GM19372 (cell line): ENCODE measurements at regions not wholly inside any gene's neighbourhood (a gene's known extent, or its start where the extent isn't known, plus 50 kb on each side); places are given as distances from the start of the nearest gene placed in this dataset.

Experiments used
- ATAC-seq: cut with Tn5 transposase; IDR thresholded peaks from one replicate; pipeline ENCODE4 v1.9.1; 2021; ENCODE audit warnings: mild to moderate bottlenecking, low read depth, moderate library complexity; ENCODE audit not compliant: unreplicated experiment

DNA sequence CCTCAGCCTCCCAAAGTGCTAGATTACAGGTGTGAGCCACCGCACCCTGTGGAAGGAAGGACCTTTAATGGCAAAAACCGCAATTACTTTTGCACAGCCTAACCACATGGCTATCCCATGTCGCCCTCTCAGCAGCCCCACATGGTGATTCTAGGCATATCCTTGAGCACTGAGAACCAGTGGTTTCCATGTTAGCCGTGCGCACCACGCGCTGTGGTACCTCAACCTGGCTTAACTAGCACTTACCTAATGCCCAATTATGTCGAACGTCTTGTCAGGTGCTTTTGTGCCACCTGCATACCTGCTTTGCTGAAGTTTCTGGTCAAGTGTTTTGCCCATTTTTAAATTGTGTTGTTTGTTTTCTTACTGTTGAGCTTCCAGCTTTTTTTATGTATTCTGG is 697.9 kb downstream of the BRD1 start:
- no peak for ATAC-seq

DNA sequence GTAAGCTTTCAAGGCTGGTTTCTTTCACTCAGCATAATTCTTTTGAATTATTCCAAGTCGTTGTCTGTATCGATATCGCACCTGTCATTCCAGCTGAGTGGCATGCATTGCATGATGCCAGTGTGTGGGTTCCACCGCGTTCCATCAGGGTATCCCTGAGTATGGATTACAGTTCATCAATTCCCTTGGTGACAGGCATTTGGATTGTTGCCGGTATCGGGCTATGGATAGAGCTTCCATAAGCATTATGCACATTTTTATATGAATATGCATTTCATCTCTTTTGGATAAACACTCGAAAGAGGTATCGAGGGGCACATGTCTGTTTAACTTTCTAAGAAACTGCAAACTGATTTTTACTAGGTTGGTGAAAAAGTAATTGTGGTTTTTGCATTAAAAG is 698.8 kb downstream of the BRD1 start:
- no peak for ATAC-seq

DNA sequence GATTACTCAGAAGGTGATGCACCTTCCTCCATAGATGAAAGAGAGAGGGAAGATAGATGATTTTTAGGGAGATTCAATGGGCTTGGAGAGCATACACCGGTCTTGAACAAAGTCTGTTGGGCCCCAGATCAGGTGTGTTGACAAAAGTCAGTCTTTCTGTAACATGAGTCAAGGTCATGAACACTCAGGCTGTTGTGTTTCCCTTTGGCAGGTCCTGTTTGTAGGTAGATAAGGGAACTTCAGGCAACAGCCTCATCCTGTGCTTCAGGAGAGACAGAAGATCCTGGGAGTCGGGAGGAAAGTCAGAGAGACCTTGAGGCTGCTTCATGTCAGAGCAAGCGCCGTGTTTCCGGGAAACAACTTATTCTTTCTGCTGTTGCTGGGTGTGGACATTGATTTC is 703.1 kb downstream of the BRD1 start:
- ATAC-seq: no peak

- ATAC-seq: no peak
Measured at GRCh38 chr22:49123621-49124192, 704.0 kb downstream of the BRD1 start.

- ATAC-seq: no peak
Measured at GRCh38 chr22:49119551-49119952, 708.1 kb downstream of the BRD1 start.

DNA sequence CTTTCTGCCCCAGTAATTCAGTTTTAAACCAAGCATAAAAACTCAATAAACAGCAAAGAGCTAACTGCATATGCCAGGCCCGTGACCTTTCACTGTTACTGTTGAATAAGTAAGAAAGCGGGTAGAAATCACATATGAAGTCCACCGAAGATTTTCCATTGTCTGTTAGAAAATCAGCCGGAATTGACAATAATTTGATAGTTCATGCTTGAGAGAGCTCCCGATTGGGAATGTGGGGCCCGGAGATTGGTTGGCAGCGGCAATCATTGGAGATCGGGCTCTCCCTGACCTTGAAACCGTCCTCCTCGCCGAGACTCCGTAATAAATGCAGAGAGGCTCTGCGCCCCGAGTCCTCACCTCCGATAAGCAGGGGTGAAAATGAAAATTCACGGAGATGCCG is 709.6 kb downstream of the BRD1 start:
- ATAC-seq: no peak

GRCh38 chr22:49117486-49117885 is 710.2 kb downstream of the BRD1 start:
- ATAC-seq: no peak

GRCh38 chr22:49116486-49117120 is 711.1 kb downstream of the BRD1 start:
- ATAC-seq: no peak

- ATAC-seq: no peak
Measured at GRCh38 chr22:49116021-49116420, 711.7 kb downstream of the BRD1 start.

GRCh38 chr22:49115197-49115596 is 712.5 kb downstream of the BRD1 start:
- no peak for ATAC-seq

GRCh38 chr22:49113758-49114157 is 713.9 kb downstream of the BRD1 start:
- no peak for ATAC-seq

- ATAC-seq: no peak
Measured at GRCh38 chr22:49112661-49113626, 714.7 kb downstream of the BRD1 start.

- ATAC-seq: no peak
Measured at GRCh38 chr22:49112176-49112575, 715.5 kb downstream of the BRD1 start.

DNA sequence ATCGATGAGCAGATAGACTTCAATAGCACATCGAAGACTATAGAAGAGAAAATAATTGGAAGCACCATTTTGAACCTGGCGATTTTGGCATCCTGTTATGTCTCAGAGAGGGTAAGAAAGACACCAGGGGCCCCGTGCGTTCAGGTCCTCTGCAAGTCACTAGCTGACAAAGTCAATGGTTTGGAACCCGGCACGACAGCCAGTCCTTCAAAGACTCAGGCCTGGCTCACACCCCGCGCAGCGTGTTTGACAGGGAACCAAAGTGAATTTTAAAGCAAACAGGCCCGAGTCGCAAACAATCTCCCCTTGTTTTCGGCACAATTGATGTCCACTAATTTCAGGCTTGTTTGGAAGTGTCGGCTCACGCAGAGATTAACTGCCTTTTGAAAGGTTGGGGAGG is 716.6 kb downstream of the BRD1 start:
- no peak for ATAC-seq

DNA sequence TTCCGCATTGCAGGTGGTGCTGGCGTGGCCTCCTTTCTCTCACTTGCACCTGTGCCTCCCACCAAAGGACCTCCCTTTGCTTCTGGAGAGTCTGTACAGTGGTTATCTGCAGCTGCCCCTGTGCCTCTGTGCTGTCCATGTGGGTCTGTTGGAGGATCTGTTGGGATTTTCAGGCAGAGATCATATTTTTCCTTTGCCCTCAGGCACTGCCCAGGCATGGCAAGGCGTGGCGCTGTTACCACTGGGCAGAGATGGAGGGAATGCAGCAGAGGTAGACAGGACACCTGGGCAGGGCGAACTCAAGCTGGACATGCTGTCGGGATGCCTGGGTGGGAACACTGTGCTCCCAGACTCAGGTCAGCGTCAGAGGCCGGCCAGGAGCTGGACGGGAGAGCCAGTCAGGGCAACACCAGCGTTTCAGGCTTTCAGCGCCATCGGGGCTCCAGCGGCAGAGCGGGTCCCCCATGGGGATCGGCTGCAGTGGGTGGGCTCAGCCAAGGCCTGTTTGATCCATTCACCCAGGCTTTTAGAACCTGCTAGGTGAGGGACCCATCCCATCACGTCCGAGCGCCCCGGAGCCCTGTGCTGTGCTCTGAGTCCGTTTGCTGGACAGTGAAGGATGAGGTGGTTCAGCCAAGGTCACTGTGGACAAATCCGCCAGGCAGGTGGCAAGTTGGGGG is 718.9 kb downstream of the BRD1 start:
- no peak for ATAC-seq

DNA sequence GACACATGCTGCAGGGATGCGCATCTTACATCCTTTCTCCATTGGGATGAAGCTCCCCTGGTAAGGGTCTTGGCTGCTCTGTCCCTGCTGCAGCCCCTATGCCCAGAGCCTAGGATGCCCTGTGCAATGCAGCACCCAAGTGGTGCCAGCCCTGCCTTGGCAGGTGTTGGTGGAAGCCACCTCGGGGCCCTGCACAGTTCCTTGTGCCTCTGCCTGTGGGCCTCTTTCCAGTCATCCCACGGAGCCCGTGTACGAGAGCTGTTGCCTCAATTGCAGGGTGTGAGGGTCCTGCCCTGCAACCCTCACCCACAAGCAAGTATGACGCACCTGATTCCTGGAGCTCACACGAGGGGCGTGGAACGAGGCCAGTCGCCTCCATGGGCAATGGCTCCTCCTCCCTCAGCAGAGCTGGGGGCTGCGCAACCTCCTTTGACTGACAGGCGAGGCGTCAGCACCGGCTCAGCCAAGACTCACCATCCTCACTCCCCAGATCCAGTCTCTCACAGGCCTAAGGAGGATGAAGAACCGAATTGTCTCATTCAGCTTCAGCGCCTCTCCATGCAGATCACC is 719.6 kb downstream of the BRD1 start:
- no peak for ATAC-seq

GRCh38 chr22:49107561-49107960 is 720.1 kb downstream of the BRD1 start:
- ATAC-seq: no peak

DNA sequence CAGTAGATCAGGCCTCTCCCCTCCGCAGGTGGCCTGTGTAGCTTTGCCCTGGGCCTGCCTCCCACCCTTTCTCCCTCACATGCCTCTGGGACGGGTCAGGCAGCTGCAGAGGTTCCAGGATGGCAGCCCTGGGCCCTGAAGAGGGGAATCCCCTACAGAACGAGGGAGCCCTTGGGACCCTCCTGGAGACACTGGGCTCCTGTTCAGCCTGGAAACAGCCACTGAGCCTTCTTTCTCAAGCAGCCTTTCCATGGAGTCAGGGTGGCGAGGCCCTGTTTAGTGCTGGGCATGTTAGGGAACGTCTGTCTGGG is 720.9 kb downstream of the BRD1 start:
- ATAC-seq: no peak

DNA sequence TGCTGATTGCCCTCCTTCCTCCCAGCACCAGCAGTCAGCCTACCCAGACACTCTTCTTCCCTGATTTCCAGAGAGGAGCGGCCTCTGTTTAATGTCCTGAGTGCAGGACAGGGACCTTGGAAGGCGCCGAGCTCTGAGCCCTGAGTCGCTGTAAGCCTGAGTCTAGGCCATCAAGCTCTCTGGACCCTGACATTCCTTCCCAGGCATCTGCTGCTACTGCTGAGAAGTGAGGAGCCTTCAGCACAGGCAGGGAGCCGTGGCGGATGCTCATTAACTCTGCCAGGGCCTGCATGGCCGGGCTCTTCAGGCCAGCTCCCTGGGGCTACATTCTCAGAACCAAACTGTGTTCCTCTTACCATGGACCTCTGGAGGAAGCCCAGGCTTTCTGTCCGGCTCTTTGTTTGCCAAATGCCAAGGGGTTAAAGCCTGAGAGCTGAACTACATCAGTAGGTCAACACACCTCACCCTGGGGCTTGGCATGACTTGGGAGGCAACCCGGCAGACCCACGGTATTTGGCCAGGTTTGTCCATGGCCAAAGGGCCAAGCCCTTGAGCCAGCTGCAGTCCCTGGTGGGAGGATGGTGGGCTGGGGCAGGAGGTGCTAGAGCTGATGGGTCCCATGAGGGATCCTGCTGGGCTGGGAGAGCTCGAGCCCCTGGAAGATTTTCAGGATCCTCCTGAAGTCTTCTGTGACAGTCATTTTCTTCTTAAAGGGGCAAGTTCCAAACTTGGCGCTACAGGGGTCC is 721.4 kb downstream of the BRD1 start:
- ATAC-seq: no peak

GRCh38 chr22:49104434-49104833 is 723.2 kb downstream of the BRD1 start:
- ATAC-seq: no peak
